ENCODE measurements at regions not wholly inside any gene's neighbourhood (a gene's known extent, or its start where the extent isn't known, plus 50 kb on each side); places are given as distances from the start of the nearest gene placed in this dataset.

DNA sequence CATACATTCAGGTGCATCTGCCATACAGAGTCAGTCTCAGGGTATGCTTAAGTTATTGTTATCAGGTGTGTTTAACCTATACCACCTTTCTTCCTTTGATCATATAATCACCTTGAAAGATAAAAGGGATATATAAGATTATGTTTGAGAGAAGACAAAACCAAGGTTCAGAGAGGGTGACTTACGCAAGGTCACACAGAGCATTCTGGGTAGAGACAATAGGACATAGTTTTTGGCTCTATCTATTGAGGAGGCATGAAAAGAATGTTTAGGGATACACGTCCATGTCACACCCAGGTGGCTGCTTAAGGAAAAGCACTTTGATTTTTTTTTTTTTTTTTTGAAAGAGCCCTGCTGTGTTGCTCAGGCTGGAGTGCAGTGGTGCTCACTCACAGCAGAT, 327.1 kb upstream of the RPS6KA3 start:
- no peak for TF ChIP-seq EZH2 (IDR thresholded peaks at IDR 0.05; ENCODE audit: low read depth)
- TF ChIP-seq, protein P1, sequence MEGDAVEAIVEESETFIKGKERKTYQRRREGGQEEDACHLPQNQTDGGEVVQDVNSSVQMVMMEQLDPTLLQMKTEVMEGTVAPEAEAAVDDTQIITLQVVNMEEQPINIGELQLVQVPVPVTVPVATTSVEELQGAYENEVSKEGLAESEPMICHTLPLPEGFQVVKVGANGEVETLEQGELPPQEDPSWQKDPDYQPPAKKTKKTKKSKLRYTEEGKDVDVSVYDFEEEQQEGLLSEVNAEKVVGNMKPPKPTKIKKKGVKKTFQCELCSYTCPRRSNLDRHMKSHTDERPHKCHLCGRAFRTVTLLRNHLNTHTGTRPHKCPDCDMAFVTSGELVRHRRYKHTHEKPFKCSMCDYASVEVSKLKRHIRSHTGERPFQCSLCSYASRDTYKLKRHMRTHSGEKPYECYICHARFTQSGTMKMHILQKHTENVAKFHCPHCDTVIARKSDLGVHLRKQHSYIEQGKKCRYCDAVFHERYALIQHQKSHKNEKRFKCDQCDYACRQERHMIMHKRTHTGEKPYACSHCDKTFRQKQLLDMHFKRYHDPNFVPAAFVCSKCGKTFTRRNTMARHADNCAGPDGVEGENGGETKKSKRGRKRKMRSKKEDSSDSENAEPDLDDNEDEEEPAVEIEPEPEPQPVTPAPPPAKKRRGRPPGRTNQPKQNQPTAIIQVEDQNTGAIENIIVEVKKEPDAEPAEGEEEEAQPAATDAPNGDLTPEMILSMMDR (conservative IDR thresholded peaks at IDR 0.05): no peak

Measured in PC-9 (cell line).